ENCODE measurements at regions not wholly inside any gene's neighbourhood (a gene's known extent, or its start where the extent isn't known, plus 50 kb on each side); places are given as distances from the start of the nearest gene placed in this dataset.
"Not testable (repeated sequence)": the region's sequence is repeated elsewhere in the genome, so short reads cannot be mapped to it uniquely, and the experiment has no call there.

- Histone ChIP-seq H3K9ac (replicated peaks; ENCODE audit: extremely low read depth, insufficient read depth, low read length) (no peak overlapping the region), H3K27me3 (ENCODE audit: control insufficient read depth in 2 of 2, insufficient read depth in 2 of 2, low read length in 2 of 2) (no peaks in the 10 kb centered on the region), H3K36me3 (ENCODE audit: control insufficient read depth in 2 of 2, extremely low read depth in 1 of 2, insufficient read depth in 2 of 2, low read length in 2 of 2) (no peaks in the 10 kb centered on the region), H3K79me2 (ENCODE audit: control insufficient read depth, insufficient read depth, low read length) (no peaks in the 10 kb centered on the region), H3K4me1 (ENCODE audit: control insufficient read depth, extremely low read depth, insufficient read depth, low read length) (no peaks in the 10 kb centered on the region), H2AFZ (ENCODE audit: low read depth, low read length) (no peak overlapping the region), H3K4me2 (ENCODE audit: insufficient read depth, low read length) (no peak overlapping the region), H3K9me3 (replicated peaks; ENCODE audit: control insufficient read depth, insufficient read depth, low read length) (peaks cover 2% of the 10 kb centered on the region), H4K20me1 (replicated peaks; ENCODE audit: control insufficient read depth, extremely low read depth, insufficient read depth, low read length) (no peaks in the 10 kb centered on the region), H3K27ac (ENCODE audit: insufficient read depth, low read depth, low read length) (no peak overlapping the region), H3K9me1 (replicated peaks; ENCODE audit: control insufficient read depth, extremely low read depth, insufficient read depth, low read length) (no peaks in the 10 kb centered on the region), H3K4me3 (replicated peaks in 1 of 3; ENCODE audit: insufficient read depth in 1 of 3, low read depth in 1 of 3, low read length in 3 of 3) (no peak overlapping the region)
- DNase-seq (ENCODE audit: low read depth, low spot score) (no peak), FAIRE-seq (no peak)
- BruUV-seq (replicated peaks), result no TSS peak
- TF ChIP-seq MYC (IDR thresholded peaks at IDR 0.05; ENCODE audit: low read depth, low read length) (no peak), POLR2AphosphoS5 (IDR thresholded peaks at IDR 0.05; ENCODE audit: insufficient read depth, low read depth, low read length) (no peak), CTCF (IDR thresholded peaks at IDR 0.05; ENCODE audit: extremely low read depth in 1 of 2, insufficient read depth in 1 of 2, low read depth in 1 of 2, low read length in 2 of 2) (no peak), FOS (IDR thresholded peaks at IDR 0.05; ENCODE audit: borderline replicate concordance, insufficient read depth, low read length) (no peak), MAX (IDR thresholded peaks at IDR 0.05; ENCODE audit: insufficient read depth, insufficient read length) (no peak), GATA2 (IDR thresholded peaks at IDR 0.05; ENCODE audit: insufficient read depth, insufficient read length, low read depth, low read length) (no peak), EZH2 (IDR thresholded peaks at IDR 0.05; ENCODE audit: borderline replicate concordance, low read depth, low read length, severe bottlenecking) (no peak), JUN (IDR thresholded peaks at IDR 0.05; ENCODE audit: borderline replicate concordance, insufficient read depth, insufficient read length, low read depth) (no peak), POLR2A (IDR thresholded peaks at IDR 0.05; ENCODE audit: low read depth, low read length) (no peak)
- dilution Hi-C loops (cut with MboI; ENCODE audit: extremely low pct_ligation_motif_present, low sequenced_read_pairs), result no loop called here
- intact Hi-C loops (cut with micrococcal nuclease), result no loop called here
- CTCF ChIA-PET, result no interaction called here
- POLR2A ChIA-PET, result no interaction called here
Measured at GRCh38 chr17:13415871-13416416, 185.8 kb downstream of the HS3ST3A1 start.

GRCh38 chr17:13415200-13415599 is 186.5 kb downstream of the HS3ST3A1 start:
- H3K36me3 ChIP-seq (ENCODE audit: control insufficient read depth in 2 of 2, extremely low read depth in 1 of 2, insufficient read depth in 2 of 2, low read length in 2 of 2); H4K20me1 ChIP-seq (replicated peaks; ENCODE audit: control insufficient read depth, extremely low read depth, insufficient read depth, low read length); H3K9me3 ChIP-seq (replicated peaks; ENCODE audit: control insufficient read depth, insufficient read depth, low read length); dilution Hi-C loops (cut with MboI; ENCODE audit: extremely low pct_ligation_motif_present, low sequenced_read_pairs); POLR2A ChIA-PET; DNase-seq (ENCODE audit: low read depth, low spot score); H3K9me1 ChIP-seq (replicated peaks; ENCODE audit: control insufficient read depth, extremely low read depth, insufficient read depth, low read length); H3K27me3 ChIP-seq (ENCODE audit: control insufficient read depth in 2 of 2, insufficient read depth in 2 of 2, low read length in 2 of 2); H3K79me2 ChIP-seq (ENCODE audit: control insufficient read depth, insufficient read depth, low read length); H3K4me1 ChIP-seq (ENCODE audit: control insufficient read depth, extremely low read depth, insufficient read depth, low read length); intact Hi-C loops (cut with micrococcal nuclease); H2AFZ ChIP-seq (ENCODE audit: low read depth, low read length); H3K4me3 ChIP-seq (replicated peaks in 1 of 3; ENCODE audit: insufficient read depth in 1 of 3, low read depth in 1 of 3, low read length in 3 of 3); H3K27ac ChIP-seq (ENCODE audit: insufficient read depth, low read depth, low read length); H3K4me2 ChIP-seq (ENCODE audit: insufficient read depth, low read length); H3K9ac ChIP-seq (replicated peaks; ENCODE audit: extremely low read depth, insufficient read depth, low read length); CTCF ChIA-PET; FAIRE-seq; BruUV-seq (replicated peaks): not testable (repeated sequence)

Data from endothelial cell of umbilical vein (primary cell).